ENCODE measurements at regions not wholly inside any gene's neighbourhood (a gene's known extent, or its start where the extent isn't known, plus 50 kb on each side); places are given as distances from the start of the nearest gene placed in this dataset.

DNA sequence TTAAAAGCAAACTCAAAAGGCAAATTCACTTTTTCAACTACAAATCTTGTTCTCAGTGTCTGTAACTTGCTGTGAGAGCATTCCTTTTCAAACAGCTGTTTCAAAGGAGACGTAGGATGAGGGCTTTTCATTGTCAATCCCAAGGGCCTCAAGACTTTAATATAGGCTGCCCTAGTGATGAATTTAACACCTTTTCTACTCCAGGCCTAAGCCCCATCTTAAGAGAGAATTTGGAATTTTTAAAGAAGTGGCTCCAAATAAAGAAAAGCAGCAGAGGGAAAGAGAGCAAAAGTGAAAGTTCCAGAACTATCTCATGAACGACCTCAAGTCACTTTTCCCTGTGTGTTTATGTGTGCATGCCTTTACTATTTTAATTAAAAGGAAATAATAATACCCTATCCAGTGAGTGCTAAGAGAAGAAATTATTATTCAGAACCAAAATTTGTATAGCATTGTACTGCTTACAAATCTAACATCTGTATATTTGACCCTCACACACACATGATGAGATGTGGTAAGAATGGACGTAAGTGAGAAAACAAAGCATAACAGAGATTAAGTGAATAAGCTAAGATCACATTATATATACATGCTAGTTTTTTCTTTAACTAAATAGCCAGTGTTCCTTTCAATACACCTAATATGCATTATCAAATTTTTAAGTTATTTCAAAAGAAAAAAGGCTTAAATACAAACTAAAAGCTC, 196.4 kb downstream of the VGLL3 start:
- TF ChIP-seq, protein P1, sequence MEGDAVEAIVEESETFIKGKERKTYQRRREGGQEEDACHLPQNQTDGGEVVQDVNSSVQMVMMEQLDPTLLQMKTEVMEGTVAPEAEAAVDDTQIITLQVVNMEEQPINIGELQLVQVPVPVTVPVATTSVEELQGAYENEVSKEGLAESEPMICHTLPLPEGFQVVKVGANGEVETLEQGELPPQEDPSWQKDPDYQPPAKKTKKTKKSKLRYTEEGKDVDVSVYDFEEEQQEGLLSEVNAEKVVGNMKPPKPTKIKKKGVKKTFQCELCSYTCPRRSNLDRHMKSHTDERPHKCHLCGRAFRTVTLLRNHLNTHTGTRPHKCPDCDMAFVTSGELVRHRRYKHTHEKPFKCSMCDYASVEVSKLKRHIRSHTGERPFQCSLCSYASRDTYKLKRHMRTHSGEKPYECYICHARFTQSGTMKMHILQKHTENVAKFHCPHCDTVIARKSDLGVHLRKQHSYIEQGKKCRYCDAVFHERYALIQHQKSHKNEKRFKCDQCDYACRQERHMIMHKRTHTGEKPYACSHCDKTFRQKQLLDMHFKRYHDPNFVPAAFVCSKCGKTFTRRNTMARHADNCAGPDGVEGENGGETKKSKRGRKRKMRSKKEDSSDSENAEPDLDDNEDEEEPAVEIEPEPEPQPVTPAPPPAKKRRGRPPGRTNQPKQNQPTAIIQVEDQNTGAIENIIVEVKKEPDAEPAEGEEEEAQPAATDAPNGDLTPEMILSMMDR (conservative IDR thresholded peaks at IDR 0.05; ENCODE audit: low read depth, low read length) = no peak
- no peak overlapping the region for H3K4me3 ChIP-seq (ENCODE audit: low read depth, low read length)
- peak; percentile 61 for DNase-seq (ENCODE audit: low read depth)

GRCh38 chr3:86793786-86794185, 197.2 kb downstream of the VGLL3 start:
- peak; percentile 98 for DNase-seq (ENCODE audit: low read depth)
- TF ChIP-seq, protein P1 (conservative IDR thresholded peaks at IDR 0.05; ENCODE audit: low read depth, low read length) = no peak
- H3K4me3 ChIP-seq (ENCODE audit: low read depth, low read length) = no peak overlapping the region

GRCh38 chr3:86792316-86792715, 198.6 kb downstream of the VGLL3 start:
- TF ChIP-seq, protein P1 (conservative IDR thresholded peaks at IDR 0.05; ENCODE audit: low read depth, low read length) = no peak
- DNase-seq (ENCODE audit: low read depth) = peak; percentile 81
- H3K4me3 ChIP-seq (ENCODE audit: low read depth, low read length) = no peak overlapping the region

GRCh38 chr3:86790884-86791549, 199.9 kb downstream of the VGLL3 start:
- no peak overlapping the region for H3K4me3 ChIP-seq (ENCODE audit: low read depth, low read length)
- TF ChIP-seq, protein P1 (conservative IDR thresholded peaks at IDR 0.05; ENCODE audit: low read depth, low read length) = no peak
- peak; percentile 30 for DNase-seq (ENCODE audit: low read depth)

DNA sequence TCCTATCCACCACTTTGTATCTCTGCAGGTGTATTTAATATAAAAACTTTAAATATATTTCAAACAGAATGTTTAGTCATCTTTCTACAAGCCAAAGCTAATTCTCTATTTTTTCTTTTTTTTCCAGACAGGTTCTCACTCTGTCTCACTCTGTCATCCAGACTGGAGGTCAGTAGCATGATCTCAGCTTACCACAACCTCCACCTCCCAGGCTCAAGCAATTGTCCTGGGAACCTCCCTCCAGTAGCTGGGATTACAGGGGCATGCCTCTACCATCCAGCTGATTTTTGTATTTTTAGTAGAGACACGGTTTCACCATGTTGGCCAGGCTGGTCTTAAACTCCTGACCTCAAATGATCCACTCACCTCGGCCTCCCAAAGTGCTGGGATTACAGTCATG, 202.6 kb downstream of the VGLL3 start:
- DNase-seq (ENCODE audit: low read depth) = peak; percentile 26
- no peak overlapping the region for H3K4me3 ChIP-seq (ENCODE audit: low read depth, low read length)
- TF ChIP-seq, protein P1 (conservative IDR thresholded peaks at IDR 0.05; ENCODE audit: low read depth, low read length) = no peak

GRCh38 chr3:86787091-86787490, 203.9 kb downstream of the VGLL3 start:
- peak; percentile 78 for DNase-seq (ENCODE audit: low read depth)
- no peak overlapping the region for H3K4me3 ChIP-seq (ENCODE audit: low read depth, low read length)
- TF ChIP-seq, protein P1 (conservative IDR thresholded peaks at IDR 0.05; ENCODE audit: low read depth, low read length) = no peak

DNA sequence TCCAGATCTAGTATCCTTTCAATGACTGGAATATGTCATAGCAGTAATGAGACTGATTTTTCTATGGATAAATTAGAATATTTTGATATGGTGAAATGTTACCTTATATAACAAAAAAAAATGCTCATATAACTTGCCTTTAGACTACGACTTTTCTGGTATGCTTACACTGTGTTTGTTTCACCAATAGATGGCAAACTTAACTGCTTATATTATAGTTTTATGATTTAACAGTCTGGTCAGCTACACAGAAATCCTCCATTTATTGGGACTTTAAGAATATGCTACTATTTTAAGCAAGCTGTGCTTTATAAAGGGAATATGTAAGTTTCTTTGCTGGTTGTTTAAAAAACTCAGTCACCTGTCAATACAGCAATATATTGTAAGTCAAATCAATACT, 205.6 kb downstream of the VGLL3 start:
- DNase-seq (ENCODE audit: low read depth) = peak; percentile 80
- no peak overlapping the region for H3K4me3 ChIP-seq (ENCODE audit: low read depth, low read length)
- TF ChIP-seq, protein P1 (conservative IDR thresholded peaks at IDR 0.05; ENCODE audit: low read depth, low read length) = peak; percentile 58

All from choroid plexus epithelial cell (primary cell).